ENCODE measurements at regions not wholly inside any gene's neighbourhood (a gene's known extent, or its start where the extent isn't known, plus 50 kb on each side); places are given as distances from the start of the nearest gene placed in this dataset.

DNA sequence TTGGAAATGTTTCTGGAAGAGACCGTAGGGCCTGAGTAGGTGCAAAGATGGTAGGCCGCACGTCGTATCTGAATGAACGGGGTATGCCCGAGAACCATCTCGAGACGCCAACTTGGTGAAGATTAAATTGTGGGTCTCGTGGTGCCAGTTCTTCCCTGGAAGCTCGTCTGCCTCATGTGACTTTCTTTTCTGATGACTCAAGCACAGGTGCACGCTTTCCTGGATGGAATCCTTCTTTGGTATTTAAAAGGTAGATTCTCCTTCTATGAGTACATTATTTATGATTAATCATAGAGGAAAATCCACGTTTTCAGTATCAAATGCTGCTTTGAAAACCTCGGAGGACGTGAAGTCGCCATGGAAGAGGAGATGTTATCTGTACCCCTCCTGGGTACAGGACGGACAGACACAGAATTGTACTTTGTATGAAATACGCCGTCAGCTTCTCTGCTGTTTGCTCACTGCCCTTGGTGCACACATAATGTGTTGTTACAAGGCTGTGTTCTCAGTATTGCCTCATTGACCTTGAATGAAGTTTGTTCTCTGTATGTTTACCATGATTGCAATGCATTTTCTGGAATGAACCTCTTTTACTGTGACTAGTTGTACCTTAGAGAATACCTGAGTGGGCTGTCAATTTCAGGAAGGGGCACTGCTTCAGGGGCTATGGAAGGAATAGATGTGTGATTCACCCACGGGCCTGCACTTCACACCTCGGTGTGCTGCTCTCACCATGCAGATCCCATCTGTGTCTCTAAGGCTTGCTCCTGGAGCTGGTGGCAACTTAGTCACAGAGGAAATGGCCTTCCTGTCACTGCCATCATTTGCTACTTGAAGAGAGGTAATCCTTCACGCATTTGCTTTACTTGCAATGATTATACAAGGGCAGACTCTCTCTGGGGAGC is 137.3 kb upstream of the RTL1 start:
- in situ Hi-C loops (cut with MboI; ENCODE audit: low sequenced_read_pairs), result no loop called here

DNA sequence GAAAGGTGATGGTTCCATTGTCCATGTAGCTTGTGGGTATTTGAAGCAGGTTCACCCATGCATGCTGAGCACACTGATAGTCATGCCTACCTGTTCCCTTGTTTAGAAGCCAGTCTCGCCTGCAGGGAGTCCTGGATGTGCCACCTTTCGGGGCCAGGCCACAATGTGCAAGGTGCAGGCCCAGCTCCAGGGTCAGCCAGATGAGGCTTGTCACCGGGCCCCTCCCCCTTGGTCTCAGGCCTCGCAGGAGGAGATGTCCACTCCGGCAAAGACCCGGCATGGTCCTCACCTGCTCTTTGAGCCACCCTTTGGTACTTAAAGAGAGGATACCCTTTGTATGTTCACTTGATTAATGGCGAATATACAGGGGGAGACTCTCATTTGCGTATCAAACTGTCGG is 140.4 kb upstream of the RTL1 start:
- in situ Hi-C loops (cut with MboI; ENCODE audit: low sequenced_read_pairs), result no loop called here

DNA sequence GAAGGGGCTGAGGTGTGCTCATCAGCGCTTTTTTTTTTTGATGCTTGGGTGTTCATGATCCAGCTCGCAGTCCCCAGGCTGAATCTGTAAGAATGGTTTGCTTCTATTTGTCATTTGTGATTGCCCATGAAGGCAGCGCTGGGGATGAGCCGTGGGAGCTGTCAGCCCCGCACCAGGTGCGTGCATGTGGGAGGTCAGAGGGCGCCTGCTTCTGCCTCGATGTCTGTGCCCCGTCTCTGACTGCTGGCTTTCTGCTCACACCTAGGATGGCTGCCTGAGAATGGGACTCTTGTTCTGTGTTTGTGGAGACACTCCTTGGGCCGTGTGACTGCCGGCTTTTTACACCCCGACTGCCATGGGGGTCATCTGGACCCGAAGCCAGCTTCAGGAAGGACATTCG is 141.2 kb upstream of the RTL1 start:
- in situ Hi-C loops (cut with MboI; ENCODE audit: low sequenced_read_pairs), result no loop called here

DNA sequence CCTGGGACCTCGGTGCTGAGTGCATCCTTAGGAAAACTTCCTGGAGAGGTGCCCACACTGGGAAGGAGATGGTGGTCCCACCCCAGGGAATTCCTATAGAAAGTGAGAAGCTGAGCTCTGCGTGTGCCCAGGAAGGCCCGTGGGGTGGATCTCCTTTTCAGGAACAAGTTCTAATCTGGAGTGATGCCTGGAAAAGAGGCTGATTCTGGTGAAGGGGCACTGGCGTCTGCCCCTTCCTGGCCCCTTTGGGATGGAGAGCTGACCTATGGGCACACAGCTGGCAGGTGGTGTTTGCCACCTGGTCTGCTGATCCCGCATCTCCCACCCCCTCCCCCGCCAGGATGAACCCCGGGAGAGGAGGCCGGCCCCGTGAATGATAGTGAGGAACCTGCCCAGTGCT is 142.0 kb upstream of the RTL1 start:
- in situ Hi-C loops (cut with MboI; ENCODE audit: low sequenced_read_pairs), result no loop called here

DNA sequence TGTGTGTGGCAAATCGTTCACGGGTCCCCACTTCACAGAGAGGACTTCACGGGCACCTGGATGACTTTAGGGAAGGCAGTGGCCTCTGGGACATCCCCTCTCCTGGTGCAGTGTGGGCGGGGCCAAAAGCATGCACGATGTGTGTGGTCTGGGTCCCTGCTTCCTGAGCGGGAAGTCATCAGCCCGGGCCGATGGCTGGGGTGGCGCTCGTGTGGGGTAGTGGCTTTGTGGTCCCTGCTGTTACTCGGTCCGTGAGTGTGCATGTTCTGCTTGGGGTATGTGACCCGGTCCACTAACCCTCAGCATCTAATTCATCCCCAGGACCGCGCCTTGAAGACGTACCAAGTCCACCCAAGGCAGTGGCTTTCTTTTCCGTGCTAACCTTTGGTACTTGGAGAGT is 142.5 kb upstream of the RTL1 start:
- in situ Hi-C loops (cut with MboI; ENCODE audit: low sequenced_read_pairs), result no loop called here

DNA sequence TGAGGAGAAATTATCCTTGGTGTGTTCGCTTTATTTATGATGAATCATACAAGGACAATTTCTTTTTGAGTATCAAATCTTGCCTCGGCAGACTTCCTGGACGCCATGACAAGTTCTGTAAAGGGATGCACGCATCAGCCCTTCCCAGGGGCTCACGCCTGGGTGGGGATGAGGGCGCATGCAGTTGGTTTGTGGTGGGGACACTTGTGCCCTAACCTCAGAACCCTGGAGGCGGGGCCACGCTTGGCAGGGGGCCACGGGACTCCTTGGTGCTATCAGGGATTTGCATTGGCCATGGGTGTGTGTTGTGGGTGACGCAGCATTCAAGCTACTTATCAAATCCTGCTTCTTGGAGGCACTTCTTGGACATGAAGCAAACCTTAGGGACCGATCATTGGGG is 143.8 kb upstream of the RTL1 start:
- in situ Hi-C loops (cut with MboI; ENCODE audit: low sequenced_read_pairs), result no loop called here

DNA sequence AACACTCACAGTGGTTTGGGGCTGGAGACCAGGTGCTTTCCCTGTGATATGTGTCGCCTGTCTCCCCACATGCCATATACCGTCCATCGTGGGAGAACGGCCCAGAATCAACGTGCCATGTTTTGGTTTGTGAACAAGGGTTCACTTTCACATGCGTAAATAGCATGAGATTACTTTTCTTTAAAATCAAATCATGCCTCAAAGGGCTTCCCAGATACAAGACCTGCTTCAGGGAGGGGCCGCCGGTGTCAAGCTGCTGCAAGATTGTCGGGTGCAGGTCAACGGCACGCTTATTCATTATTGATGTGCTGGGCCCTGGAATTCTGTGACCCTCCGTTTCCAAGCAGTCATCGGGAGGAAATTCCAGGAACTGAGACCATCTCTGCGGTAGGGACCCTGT is 145.2 kb upstream of the RTL1 start:
- in situ Hi-C loops (cut with MboI; ENCODE audit: low sequenced_read_pairs), result no loop called here

DNA sequence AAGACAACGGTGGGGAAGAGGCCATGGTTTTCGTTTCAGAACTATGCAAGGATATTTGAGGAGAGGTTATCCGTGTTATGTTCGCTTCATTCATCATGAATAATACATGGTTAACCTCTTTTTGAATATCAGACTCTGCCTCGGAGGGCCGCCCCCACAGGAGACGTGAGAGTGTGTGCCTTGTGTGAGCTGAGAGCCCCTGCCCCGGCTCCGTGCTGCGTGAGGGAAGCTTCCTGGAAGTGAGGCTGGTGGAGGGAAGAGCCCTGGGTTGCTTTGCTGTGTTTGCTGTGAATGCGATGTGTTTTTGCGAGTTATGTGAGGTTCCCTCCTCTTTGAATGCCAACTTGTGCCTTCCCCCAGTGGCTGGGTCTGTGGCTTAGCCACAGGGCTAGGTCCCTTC is 146.0 kb upstream of the RTL1 start:
- in situ Hi-C loops (cut with MboI; ENCODE audit: low sequenced_read_pairs), result no loop called here

DNA sequence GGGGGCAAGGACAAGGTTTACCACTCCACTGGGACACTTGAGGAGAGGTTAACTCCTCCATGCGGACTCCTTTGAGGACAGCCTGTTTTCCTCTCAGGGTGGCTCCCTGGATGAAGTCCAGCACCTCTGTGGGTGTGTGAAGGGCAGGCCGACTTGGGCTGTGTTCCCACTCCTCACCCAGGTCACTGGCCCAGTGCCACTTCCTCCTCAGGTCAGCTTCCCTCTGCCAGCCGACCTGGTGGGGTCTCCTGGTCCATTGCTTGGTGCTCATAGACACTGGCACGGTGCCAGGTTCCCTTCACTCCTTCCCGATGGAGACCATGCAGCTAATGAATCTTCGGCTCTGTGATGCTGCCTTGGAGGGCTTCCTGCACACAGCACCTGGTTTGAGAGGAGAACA is 146.4 kb upstream of the RTL1 start:
- in situ Hi-C loops (cut with MboI; ENCODE audit: low sequenced_read_pairs), result no loop called here

DNA sequence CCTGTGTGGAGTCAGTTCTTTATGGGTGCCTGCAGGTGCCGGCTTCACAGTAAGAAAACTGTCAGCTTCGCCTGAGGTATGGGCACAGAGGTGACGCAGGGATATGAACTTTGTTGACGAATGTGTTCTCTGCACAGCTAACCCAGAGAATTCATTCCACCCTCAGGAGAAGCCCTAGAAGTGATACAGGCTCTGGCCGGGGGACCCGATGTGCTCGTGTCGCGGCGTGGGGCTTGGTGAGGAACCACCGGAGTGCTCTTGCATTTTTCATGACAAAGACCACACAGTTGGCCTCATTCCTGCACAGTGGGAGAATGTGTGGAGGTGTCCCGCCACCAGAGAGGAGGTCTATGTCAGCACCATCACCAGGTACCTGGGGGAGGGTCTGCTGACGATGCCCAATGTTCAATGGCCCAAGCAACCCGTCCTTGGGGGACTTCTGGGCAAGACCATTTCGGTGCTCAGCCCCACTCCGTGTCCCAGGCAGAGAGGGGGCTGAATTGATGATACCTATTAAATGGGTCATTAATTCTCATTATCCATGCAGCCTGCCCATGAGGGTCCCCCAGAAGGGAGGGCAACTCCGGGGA is 147.5 kb upstream of the RTL1 start:
- in situ Hi-C loops (cut with MboI; ENCODE audit: low sequenced_read_pairs), result no loop called here

DNA sequence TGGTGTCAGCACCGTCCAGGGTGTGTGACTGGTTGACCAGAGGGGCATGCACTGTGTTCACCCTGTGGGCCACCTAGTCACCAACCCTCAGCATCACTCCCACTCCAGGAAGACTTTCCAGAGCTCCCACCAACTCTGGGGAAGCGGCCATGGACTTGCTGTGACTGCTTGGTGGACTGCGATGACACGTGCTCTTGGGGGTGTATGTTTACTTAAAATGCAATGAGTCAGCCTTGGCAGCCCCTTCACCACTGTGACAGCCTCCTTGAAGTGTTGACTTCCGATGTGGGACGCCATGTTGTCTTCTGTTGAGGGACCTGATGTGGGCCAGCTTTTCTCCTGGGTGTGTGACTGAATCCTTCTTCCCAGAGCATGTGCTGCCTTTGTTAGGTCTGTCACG is 151.1 kb upstream of the RTL1 start:
- in situ Hi-C loops (cut with MboI; ENCODE audit: low sequenced_read_pairs), result no loop called here

DNA sequence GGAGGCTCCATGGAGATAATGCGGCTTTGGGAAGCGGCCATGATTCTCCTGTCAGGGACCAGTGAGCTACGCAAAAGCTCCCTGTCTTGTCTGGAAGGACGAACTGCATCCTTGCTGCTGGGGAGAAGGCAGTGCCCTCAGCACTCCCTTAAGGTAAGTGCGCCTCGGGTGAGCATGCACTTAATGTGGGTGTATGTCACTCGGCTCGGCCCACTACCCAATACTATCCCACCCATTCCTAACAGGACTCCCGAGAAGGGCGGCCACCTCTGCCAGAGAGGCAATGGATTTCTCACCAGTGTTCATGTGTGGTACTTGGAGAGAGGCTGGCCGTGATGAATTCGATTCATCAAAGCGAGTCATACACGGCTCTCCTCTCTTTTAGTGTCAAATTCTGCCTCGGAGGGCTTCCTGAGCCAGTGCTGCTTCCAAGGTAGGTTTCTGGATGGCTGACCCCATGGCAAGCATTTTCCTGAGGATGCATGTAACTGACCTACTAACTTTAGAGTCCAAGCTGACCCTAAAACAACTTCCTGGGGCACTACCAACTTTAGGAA is 151.7 kb upstream of the RTL1 start:
- in situ Hi-C loops (cut with MboI; ENCODE audit: low sequenced_read_pairs), result no loop called here

DNA sequence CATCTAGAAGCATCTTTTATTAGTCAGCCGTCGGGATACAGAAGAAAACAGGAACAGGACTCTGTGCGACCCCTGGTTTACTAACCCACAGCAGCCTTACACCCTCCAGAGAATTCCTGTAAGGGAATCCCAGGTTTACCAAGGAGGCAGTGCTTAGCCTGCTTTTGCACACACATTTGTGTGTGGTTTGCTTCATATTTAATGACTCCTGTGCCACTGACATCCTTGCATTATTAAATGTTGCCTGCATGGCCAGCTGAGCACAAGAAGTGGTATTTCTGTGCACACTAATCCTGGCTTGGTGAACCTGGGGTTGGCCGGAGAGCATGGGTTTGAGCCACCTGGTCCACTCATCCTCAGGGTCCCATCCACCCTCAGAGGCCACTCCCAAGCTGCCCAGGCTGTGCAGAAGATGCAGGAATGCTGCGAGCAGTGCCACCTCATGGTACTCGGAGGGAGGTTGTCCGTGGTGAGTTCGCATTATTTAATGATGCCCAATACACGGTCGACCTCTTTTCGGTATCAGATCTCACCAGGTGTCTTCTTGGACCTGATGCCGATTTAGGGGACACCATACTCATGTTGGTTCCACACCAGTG is 152.4 kb upstream of the RTL1 start:
- in situ Hi-C loops (cut with MboI; ENCODE audit: low sequenced_read_pairs), result no loop called here

DNA sequence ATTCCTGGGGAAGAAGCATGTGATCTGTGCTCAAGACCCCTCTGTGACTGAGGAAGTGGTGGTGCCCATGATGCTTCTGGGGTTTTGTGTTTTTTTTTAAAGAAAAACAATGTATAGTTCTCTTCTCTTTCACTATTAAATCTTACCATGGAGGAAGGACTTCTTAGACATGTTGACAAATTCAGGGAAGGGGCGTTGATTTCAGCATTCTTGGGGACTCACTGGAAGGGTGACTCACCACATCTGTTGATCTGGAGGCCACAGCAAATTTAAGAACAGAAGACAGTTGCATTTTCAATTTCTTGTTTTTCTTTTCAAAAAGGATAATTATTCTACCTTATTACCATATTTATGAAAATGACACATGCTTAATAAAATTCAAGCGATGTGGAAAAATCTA is 152.9 kb upstream of the RTL1 start:
- in situ Hi-C loops (cut with MboI; ENCODE audit: low sequenced_read_pairs), result no loop called here

DNA sequence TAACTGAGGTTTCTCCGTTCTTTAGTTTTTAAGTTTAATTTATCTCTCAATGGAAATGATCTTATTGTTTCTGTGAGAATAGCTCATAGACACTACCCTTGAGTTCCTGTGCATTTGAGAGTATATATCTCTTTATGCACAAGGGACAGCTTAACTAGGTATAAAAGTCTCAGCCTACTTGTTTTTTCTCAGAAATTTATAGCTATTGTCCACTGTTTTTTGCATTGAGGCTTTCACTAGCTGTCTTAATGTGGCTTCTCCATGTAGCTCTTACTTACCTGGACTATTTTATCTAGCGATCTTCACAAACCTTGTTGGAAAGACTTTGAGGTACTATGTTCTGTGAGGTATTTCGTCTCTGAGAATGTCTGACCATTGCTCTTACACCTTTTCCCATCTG is 153.9 kb upstream of the RTL1 start:
- in situ Hi-C loops (cut with MboI; ENCODE audit: low sequenced_read_pairs), result no loop called here

DNA sequence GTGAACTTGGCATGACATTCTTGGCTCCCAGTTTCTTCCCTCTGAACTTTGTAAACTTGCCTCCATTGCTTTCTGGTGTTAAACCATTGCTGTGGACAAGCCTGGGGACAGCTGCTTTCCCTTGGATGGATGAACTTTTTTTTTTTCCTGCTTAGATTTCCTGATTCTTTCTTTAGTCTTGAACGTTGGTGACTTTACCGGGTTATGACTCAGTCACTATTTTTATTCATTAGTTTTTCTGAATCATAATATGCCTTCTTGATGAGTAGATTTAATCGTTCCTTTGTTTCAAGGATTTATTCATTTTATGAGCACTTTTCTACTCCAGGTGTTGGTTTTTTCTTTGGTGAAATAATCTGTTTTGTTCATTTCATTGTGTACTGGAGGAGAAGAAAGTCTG is 155.0 kb upstream of the RTL1 start:
- in situ Hi-C loops (cut with MboI; ENCODE audit: low sequenced_read_pairs), result no loop called here

DNA sequence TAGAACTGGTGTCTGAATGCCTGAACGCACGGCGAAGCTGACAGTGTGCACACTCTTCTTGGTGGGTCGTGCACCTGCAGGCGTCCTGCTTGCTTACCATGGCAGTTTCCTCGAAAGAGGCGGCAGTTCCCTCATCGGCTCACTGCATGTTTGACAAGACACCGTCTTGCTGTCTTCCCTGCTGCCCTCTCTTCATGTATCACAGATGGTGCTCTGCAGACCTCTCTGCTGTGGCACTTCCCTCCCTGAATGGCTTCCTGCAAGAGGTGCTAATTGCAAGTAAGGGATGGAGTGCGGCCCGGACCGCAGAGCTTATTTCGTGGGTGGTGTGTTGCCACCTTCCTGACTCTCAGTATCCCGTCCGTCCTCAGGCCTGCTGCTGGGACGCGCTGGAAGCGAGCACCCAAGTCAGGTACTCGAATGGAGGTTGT is 156.7 kb upstream of the RTL1 start:
- in situ Hi-C loops (cut with MboI; ENCODE audit: low sequenced_read_pairs), result no loop called here

DNA sequence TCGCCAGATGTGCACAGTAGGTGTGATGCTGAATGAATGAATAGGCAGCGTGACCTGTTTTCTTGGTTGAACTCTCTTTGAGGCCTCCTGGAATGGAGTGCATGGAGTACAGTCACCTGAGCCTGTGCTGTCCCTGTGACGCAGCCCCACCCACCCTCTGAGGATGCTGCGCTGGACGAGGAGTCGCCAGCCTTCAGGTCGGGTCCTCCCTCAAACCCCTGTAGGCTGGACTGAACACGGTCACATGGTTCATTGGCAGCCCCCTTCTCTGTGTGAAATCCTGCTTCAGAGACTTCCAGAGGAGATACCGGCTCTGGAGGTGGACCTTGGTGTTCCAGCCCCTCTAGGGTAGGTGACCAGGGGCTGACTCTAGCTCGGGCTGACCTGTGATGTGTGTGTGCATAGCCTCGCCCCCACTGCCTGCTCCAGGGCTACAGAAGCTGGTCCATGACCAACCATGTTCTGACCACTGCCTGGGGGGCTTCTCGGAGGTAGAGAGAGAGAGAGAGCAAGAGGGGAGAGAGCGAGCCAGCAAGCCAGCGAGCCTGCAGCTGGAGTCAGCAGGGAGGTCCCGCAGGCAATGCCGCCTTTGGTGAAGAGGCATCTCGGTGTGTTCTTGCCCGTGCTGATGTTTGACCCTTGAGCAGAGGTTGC is 158.0 kb upstream of the RTL1 start:
- in situ Hi-C loops (cut with MboI; ENCODE audit: low sequenced_read_pairs), result no loop called here

DNA sequence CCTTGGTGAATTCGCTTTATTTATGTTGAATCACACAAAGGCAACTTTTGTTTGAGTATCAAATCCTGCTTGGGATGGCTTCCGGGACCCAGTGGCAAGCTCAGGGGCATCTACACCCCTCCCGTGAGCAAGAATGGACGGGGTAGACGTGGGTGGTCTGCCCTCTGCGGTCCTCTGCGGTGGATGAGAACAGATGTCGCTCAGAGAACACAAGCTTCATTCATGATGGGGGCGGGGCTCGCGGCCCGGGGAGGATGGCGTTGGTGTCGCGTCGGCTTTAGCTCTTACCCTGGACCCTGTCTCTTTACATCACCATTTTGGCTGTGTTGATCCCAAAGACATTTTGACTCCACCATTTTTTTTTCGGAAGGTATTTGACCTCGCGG is 158.5 kb upstream of the RTL1 start:
- in situ Hi-C loops (cut with MboI; ENCODE audit: low sequenced_read_pairs), result no loop called here

DNA sequence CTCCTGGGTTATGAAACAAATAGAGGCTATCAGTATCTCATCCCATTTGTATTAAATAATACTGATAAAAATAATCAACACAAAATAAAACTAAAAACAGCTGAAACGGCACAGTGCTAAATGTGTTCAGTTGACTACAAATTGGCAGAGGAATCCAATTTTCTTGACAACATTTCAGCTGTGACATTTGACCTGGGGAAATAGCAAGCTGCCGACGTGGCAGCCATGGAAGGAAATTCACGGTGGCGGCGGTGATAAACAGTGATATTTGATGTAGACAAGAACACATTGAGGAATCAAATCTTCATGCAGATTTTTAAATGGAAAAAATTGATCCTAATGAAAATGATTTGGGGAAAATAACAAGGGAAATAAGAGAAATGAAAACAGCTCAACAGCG is 159.1 kb upstream of the RTL1 start:
- in situ Hi-C loops (cut with MboI; ENCODE audit: low sequenced_read_pairs), result no loop called here

DNA sequence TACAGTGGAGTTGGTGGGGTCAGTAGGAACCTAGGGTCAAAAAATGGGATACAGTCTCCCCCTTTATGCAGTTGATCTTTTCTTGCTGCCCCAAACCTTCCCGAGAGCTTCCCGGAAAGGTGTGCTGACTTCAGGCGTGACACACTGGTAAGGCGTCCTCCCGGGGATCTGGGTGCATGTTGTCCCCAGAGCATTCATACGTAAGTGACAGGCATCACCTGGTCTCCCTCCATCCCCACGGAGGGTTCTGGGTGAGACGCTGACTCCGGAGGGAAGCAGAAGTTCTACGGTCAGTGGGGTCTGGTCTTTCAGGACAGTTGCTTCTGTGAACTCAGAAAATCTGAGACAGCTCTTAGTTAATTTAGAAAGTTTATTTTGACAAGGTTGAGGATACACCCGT is 159.6 kb upstream of the RTL1 start:
- in situ Hi-C loops (cut with MboI; ENCODE audit: low sequenced_read_pairs), result no loop called here

Measured in HL-60/S4 (cell line).